ENCODE measurements at regions not wholly inside any gene's neighbourhood (a gene's known extent, or its start where the extent isn't known, plus 50 kb on each side); places are given as distances from the start of the nearest gene placed in this dataset.

DNA sequence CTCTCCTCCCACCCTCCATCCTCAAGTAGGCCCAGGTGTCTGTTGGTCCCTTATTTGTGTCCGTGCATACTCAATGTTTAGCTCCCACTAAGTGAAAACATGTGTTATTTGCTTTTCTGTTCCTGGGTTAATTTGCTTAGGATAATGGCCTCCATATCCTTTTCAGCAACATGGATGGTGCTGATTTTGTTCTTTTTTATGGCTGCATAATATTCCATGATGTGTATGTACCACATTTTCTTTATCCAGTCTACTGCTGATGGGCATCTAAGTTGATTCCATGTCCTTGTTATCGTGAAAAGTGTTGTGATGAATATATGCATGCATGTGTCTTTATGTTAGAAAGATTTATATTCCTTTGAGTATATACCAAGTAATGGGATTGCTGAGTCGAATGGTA lies 314.9 kb upstream of the IRAK1BP1 start:
- no peak for DNase-seq
- no peak overlapping the region for H3K4me3 ChIP-seq
- peaks cover 4 to 14% of the 10 kb centered on the region in 2 donors for H3K9me3 ChIP-seq
- H3K27me3 ChIP-seq = no peaks in the 10 kb centered on the region
- H3K27ac ChIP-seq = no peak overlapping the region
- H3K4me1 ChIP-seq = no peaks in the 10 kb centered on the region
- TF ChIP-seq POLR2A (IDR thresholded peaks at IDR 0.05) = no peak
- TF ChIP-seq, protein P1, sequence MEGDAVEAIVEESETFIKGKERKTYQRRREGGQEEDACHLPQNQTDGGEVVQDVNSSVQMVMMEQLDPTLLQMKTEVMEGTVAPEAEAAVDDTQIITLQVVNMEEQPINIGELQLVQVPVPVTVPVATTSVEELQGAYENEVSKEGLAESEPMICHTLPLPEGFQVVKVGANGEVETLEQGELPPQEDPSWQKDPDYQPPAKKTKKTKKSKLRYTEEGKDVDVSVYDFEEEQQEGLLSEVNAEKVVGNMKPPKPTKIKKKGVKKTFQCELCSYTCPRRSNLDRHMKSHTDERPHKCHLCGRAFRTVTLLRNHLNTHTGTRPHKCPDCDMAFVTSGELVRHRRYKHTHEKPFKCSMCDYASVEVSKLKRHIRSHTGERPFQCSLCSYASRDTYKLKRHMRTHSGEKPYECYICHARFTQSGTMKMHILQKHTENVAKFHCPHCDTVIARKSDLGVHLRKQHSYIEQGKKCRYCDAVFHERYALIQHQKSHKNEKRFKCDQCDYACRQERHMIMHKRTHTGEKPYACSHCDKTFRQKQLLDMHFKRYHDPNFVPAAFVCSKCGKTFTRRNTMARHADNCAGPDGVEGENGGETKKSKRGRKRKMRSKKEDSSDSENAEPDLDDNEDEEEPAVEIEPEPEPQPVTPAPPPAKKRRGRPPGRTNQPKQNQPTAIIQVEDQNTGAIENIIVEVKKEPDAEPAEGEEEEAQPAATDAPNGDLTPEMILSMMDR (IDR thresholded peaks at IDR 0.05) = no peak
- TF ChIP-seq POLR2AphosphoS5 (IDR thresholded peaks at IDR 0.05) = no peak
- TF ChIP-seq EP300 (IDR thresholded peaks at IDR 0.05; ENCODE audit: low read depth) = no peak
- intact Hi-C loops (cut with DNase I; ENCODE audit: low total_unique reads) = no loop called here
- in situ Hi-C loops (cut with MboI; ENCODE audit: low pct_ligation_motif_present in 1 of 4, low pct_unique_long_range_greater_than_20kb in 1 of 4, low sequenced_read_pairs in 3 of 4) = no loop called here
- 63 to 90% methylated on average over 2 to 3 of the region's 3 CpGs for WGBS, 2 donors (ENCODE audit: low coverage in 1 of 2)
- H3K36me3 ChIP-seq = no peaks in the 10 kb centered on the region

DNA sequence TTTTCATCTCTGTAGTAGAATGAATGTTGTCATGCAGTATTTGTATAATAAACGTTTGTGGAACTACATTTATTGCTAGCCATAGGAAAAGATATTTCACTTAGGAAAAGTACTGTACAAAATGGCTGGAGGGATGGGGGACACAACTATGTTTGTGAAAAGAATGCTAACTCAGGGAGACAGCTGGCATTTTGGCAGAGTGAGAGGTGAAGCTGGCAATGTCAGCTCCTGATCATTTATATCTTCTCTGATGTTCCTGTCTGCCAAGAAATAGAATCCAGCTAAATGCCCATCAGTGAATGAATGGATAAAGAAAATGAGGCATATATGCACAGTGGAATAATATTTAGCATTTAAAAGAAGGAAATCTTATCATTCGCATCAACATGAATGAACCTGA lies 313.0 kb upstream of the IRAK1BP1 start:
- intact Hi-C loops (cut with DNase I; ENCODE audit: low total_unique reads) = no loop called here
- Histone ChIP-seq H3K4me1 (no peaks in the 10 kb centered on the region), H3K36me3 (no peaks in the 10 kb centered on the region), H3K4me3 (no peak overlapping the region), H3K27me3 (no peaks in the 10 kb centered on the region), H3K9me3 (peaks cover 4 to 14% of the 10 kb centered on the region in 2 donors), H3K27ac (no peak overlapping the region)
- no peak for TF ChIP-seq POLR2AphosphoS5 (IDR thresholded peaks at IDR 0.05)
- 58 to 66% methylated on average over 2 of the region's 2 CpGs for WGBS, 2 donors (ENCODE audit: low coverage in 1 of 2)
- no peak for DNase-seq
- in situ Hi-C loops (cut with MboI; ENCODE audit: low pct_ligation_motif_present in 1 of 4, low pct_unique_long_range_greater_than_20kb in 1 of 4, low sequenced_read_pairs in 3 of 4) = no loop called here

DNA sequence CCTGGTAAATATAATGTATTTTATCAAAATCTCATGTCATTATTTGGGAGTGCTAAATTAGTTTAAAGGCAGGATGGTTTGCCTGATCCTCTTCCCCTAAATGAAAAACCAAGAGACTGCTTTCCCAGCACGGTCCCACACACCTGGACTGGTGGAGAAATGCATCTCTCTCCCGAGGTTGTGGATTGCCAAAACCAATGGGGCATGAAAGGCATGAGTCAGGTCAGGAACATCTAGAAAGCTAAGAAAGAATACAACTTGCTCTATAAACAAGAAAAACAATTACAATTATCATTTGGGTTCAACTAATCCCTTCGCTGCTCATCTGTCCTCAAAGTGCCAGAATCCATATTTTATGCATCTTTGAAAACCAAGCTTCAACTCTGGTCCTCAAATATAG lies 308.3 kb upstream of the IRAK1BP1 start:
- Histone ChIP-seq H3K4me1 (no peaks in the 10 kb centered on the region), H3K4me3 (no peak overlapping the region), H3K36me3 (no peaks in the 10 kb centered on the region), H3K27me3 (no peaks in the 10 kb centered on the region), H3K9me3 (peaks cover 0 to 8% of the 10 kb centered on the region in 2 donors), H3K27ac (no peak overlapping the region)
- TF ChIP-seq, protein P1 (IDR thresholded peaks at IDR 0.05) = no peak
- no peak for TF ChIP-seq POLR2AphosphoS5 (IDR thresholded peaks at IDR 0.05)
- no peak for TF ChIP-seq EP300 (IDR thresholded peaks at IDR 0.05; ENCODE audit: low read depth)
- TF ChIP-seq POLR2A (IDR thresholded peaks at IDR 0.05) = no peak
- in situ Hi-C loops (cut with MboI; ENCODE audit: low pct_ligation_motif_present in 1 of 4, low pct_unique_long_range_greater_than_20kb in 1 of 4, low sequenced_read_pairs in 3 of 4) (no loop called here), intact Hi-C loops (cut with DNase I; ENCODE audit: low total_unique reads) (no loop called here)
- no peak for DNase-seq
- 62 to 63% methylated on average over 3 of the region's 3 CpGs for WGBS, 2 donors (ENCODE audit: low coverage in 1 of 2)

GRCh38 chr6:78561015-78561414 lies 306.3 kb upstream of the IRAK1BP1 start:
- H3K9me3 ChIP-seq = peaks cover 0 to 3% of the 10 kb centered on the region in 2 donors
- no peak for DNase-seq
- intact Hi-C loops (cut with DNase I; ENCODE audit: low total_unique reads) (no loop called here), in situ Hi-C loops (cut with MboI; ENCODE audit: low pct_ligation_motif_present in 1 of 4, low pct_unique_long_range_greater_than_20kb in 1 of 4, low sequenced_read_pairs in 3 of 4) (no loop called here)
- H3K36me3 ChIP-seq = no peaks in the 10 kb centered on the region
- no peak overlapping the region for H3K4me3 ChIP-seq
- TF ChIP-seq EP300 (IDR thresholded peaks at IDR 0.05; ENCODE audit: low read depth) (no peak), POLR2AphosphoS5 (IDR thresholded peaks at IDR 0.05) (no peak)
- TF ChIP-seq, protein P1 (IDR thresholded peaks at IDR 0.05) = no peak
- no peak overlapping the region for H3K27ac ChIP-seq
- no peaks in the 10 kb centered on the region for H3K27me3 ChIP-seq
- H3K4me1 ChIP-seq = no peaks in the 10 kb centered on the region

- no peak for TF ChIP-seq POLR2A (IDR thresholded peaks at IDR 0.05)
- intact Hi-C loops (cut with DNase I; ENCODE audit: low total_unique reads) (no loop called here), in situ Hi-C loops (cut with MboI; ENCODE audit: low pct_ligation_motif_present in 1 of 4, low pct_unique_long_range_greater_than_20kb in 1 of 4, low sequenced_read_pairs in 3 of 4) (no loop called here)
- H3K27me3 ChIP-seq = no peaks in the 10 kb centered on the region
- no peaks in the 10 kb centered on the region for H3K4me1 ChIP-seq
- no peak for DNase-seq
- no peaks in the 10 kb centered on the region for H3K9me3 ChIP-seq
- no peak overlapping the region for H3K27ac ChIP-seq
- WGBS, 2 donors (ENCODE audit: low coverage in 1 of 2) = 80% methylated on average over 2 of the region's 2 CpGs; no CpG with 5 or more reads in 1 of the 2 donors
- H3K36me3 ChIP-seq = no peaks in the 10 kb centered on the region
- no peak overlapping the region for H3K4me3 ChIP-seq
Measured at GRCh38 chr6:78565997-78566396, 301.4 kb upstream of the IRAK1BP1 start.

Data from transverse colon (tissue), 4 donors.